Right atrium auricular region (tissue), 2 donors: ENCODE measurements at regions not wholly inside any gene's neighbourhood (a gene's known extent, or its start where the extent isn't known, plus 50 kb on each side); places are given as distances from the start of the nearest gene placed in this dataset.

Experiments used
- DNase-seq: peaks from one replicate; pipeline ENCODE4 v3.0.0-alpha.2; 2019; ENCODE audit warnings: low spot score
- H3K27ac ChIP-seq, 2 donors: fragments of 200-600 bp; sonication (generic); 1 replicate in 1 of 2; 2 replicates in 1 of 2; pipeline ENCODE4 v1.5.1; 2016 to 2019
- H3K27me3 ChIP-seq, 2 donors: fragments of 200-600 bp; sonication (generic); one replicate each; pipeline versions ENCODE4 v1.5.1 to v1.6.0; 2017 to 2019
- H3K36me3 ChIP-seq: fragments of 200-600 bp; sonication (generic); one replicate; pipeline ENCODE4 v1.5.1; 2016
- H3K4me1 ChIP-seq, 2 donors: fragments of 200-600 bp; sonication (generic); one replicate each; pipeline versions ENCODE4 v1.5.1 to v1.6.0; 2017 to 2019
- H3K4me3 ChIP-seq, 2 donors: fragments of 200-600 bp; sonication (generic); 1 replicate in 1 of 2; 2 replicates in 1 of 2; pipeline ENCODE4 v1.5.1; 2017 to 2019; ENCODE audit warnings: mild to moderate bottlenecking in 1 of 2, moderate library complexity in 1 of 2
- H3K9me3 ChIP-seq, 2 donors: fragments of 200-600 bp; sonication (generic); one replicate each; pipeline ENCODE4 v1.5.1; 2019
- TF ChIP-seq, protein P1 (sequence below), 2 donors: fragments of 200-600 bp; sonication (generic); IDR thresholded peaks; one replicate each; pipeline ENCODE4 v1.5.1; 2019; ENCODE audit warnings: antibody characterized with exemption in 2 of 2

DNA sequence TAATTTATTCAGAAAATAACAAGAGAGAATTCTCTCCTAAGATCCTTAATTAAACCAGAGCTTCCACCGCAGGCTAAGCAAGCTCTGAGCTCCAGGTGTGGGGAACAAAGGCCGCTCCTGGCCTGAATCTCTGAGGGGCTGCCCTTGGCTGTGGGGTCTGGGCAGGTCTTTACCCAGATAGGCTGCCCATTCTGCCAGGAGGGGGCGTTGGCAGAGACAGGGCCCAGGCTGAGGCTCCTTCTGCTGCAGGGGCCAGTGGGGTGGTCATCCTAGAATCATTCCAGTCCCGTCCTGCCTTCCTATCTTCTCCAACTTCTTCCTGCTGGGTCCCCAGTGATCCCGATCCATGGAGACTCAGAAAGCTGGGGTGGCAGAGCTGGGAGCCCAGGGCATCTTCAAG lies 82.9 kb upstream of the POU3F1 start:
- TF ChIP-seq, protein P1, sequence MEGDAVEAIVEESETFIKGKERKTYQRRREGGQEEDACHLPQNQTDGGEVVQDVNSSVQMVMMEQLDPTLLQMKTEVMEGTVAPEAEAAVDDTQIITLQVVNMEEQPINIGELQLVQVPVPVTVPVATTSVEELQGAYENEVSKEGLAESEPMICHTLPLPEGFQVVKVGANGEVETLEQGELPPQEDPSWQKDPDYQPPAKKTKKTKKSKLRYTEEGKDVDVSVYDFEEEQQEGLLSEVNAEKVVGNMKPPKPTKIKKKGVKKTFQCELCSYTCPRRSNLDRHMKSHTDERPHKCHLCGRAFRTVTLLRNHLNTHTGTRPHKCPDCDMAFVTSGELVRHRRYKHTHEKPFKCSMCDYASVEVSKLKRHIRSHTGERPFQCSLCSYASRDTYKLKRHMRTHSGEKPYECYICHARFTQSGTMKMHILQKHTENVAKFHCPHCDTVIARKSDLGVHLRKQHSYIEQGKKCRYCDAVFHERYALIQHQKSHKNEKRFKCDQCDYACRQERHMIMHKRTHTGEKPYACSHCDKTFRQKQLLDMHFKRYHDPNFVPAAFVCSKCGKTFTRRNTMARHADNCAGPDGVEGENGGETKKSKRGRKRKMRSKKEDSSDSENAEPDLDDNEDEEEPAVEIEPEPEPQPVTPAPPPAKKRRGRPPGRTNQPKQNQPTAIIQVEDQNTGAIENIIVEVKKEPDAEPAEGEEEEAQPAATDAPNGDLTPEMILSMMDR (IDR thresholded peaks at IDR 0.05), result no peak
- Histone ChIP-seq H3K27ac (no peak overlapping the region), H3K36me3 (no peaks in the 10 kb centered on the region), H3K4me3 (no peak overlapping the region), H3K4me1 (no peaks in the 10 kb centered on the region), H3K27me3 (no peaks in the 10 kb centered on the region), H3K9me3 (no peaks in the 10 kb centered on the region)
- DNase-seq, result no peak

DNA sequence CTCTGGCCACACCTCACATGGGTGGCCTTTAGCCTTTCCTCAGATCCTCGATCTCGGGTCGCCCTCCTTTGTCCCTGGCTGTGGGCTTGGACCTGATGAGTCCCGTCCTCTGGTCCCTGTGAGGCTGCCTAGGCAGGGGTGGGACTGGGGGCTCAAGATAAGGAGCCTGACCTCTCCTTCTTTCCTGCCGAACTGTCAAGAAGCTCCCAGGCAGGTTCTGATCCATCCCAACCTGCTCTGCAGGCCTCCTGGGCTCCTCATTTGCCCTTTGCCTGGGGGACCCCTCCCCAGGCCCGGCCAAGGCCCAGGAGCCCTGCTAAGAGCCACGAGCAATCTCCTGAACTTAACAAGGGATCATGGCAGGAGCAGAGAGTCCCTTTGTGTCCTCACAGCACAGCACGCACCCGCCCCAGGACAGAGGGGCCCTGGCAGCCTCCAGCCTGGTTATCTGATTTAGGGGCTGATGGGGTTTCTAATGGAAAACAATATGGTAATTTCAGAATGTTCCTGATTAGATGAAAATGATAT lies 82.4 kb upstream of the POU3F1 start:
- H3K27ac ChIP-seq, result no peak overlapping the region
- H3K36me3 ChIP-seq, result no peaks in the 10 kb centered on the region
- no peaks in the 10 kb centered on the region for H3K27me3 ChIP-seq
- no peak overlapping the region for H3K4me3 ChIP-seq
- DNase-seq, result no peak
- H3K4me1 ChIP-seq, result no peaks in the 10 kb centered on the region
- no peaks in the 10 kb centered on the region for H3K9me3 ChIP-seq
- TF ChIP-seq, protein P1 (IDR thresholded peaks at IDR 0.05), result no peak

DNA sequence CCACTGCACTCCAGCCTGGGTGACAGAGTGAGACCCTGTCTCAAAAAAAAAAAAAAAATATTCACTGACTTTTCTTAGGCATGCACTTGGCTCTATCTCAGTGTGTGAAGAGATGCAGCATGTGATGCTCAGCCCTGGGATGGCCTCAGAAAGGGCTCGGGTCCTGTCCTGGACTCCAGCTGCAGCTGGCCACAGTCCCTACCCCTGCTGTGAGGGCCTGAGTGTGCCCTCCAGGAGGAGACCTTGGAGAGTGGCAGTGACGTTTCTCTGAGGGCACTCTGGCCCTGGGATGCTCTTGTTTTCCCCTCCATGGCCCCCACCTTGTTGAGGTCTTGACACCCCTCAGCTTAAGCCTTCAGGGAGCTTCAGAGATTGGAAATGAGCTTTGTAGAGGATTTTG lies 81.9 kb upstream of the POU3F1 start:
- Histone ChIP-seq H3K4me1 (no peaks in the 10 kb centered on the region), H3K4me3 (no peak overlapping the region), H3K36me3 (no peaks in the 10 kb centered on the region), H3K27ac (no peak overlapping the region), H3K27me3 (no peaks in the 10 kb centered on the region), H3K9me3 (no peaks in the 10 kb centered on the region)
- DNase-seq, result no peak
- TF ChIP-seq, protein P1 (IDR thresholded peaks at IDR 0.05), result no peak

GRCh38 chr1:38127428-38127827 lies 80.8 kb upstream of the POU3F1 start:
- Histone ChIP-seq H3K36me3 (no peaks in the 10 kb centered on the region), H3K4me3 (no peak overlapping the region), H3K9me3 (no peaks in the 10 kb centered on the region), H3K27ac (no peak overlapping the region), H3K27me3 (no peaks in the 10 kb centered on the region), H3K4me1 (no peaks in the 10 kb centered on the region)
- TF ChIP-seq, protein P1 (IDR thresholded peaks at IDR 0.05), result no peak
- DNase-seq, result no peak

DNA sequence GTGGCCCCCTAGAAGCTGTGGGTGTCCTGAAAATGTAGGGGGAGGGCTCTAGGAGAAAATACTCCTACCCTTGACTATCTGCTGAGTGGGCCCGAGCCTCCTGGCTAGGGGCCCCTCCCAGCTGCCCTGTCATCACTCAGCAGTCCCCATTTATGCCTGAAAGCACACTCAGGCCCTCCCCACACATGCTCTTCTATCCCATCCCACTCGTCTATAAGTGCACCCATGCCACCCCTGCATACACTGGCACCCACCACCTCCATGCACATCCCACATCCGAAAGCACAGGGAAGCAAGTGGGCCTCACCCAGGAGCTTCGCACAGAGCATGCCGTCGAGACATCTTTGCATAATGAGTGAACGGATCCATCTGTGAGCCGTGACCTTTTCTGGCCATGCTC lies 80.4 kb upstream of the POU3F1 start:
- no peak for DNase-seq
- TF ChIP-seq, protein P1 (IDR thresholded peaks at IDR 0.05), result no peak
- H3K27me3 ChIP-seq, result no peaks in the 10 kb centered on the region
- no peaks in the 10 kb centered on the region for H3K9me3 ChIP-seq
- H3K36me3 ChIP-seq, result no peaks in the 10 kb centered on the region
- no peaks in the 10 kb centered on the region for H3K4me1 ChIP-seq
- H3K4me3 ChIP-seq, result no peak overlapping the region
- H3K27ac ChIP-seq, result no peak overlapping the region

DNA sequence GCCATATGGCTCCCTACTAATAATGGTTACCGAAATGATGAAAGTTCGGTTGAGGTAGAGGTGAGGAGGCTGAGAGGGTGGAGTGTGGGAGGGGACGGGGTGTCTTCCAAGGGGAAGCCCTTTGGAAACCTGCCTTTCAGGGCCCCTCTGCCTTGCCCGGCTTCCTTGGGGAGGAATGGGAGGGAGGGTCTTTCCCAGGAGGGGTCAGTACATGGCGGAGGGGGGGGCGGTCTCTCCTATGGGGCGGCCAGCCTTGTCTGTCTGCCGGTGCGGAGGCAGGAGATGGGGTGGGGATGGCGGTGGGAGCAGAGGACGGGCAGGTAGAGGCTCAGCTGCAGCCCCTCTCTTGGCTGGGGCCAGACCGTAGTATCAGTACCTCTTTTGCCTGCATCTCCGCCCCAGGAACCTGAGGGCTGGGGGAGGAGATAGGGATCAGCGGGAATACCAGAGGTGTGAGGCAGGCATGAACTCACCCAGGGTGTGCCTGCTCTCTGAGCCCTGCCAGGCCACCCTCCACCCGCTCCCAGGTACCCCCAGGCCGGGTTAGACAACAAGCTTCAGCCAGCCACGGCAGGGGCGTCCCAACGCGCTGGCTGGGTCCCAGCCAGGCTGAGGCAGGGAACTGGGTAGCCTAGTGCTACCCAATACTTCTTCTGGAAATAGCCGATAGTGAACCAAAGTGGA lies 79.4 kb upstream of the POU3F1 start:
- Histone ChIP-seq H3K9me3 (no peaks in the 10 kb centered on the region), H3K36me3 (no peaks in the 10 kb centered on the region), H3K27me3 (no peaks in the 10 kb centered on the region), H3K27ac (no peak overlapping the region), H3K4me1 (no peaks in the 10 kb centered on the region), H3K4me3 (no peak overlapping the region)
- TF ChIP-seq, protein P1 (IDR thresholded peaks at IDR 0.05), result no peak
- no peak for DNase-seq
